Neural progenitor cell (in vitro differentiated cells): ENCODE measurements at regions not wholly inside any gene's neighbourhood (a gene's known extent, or its start where the extent isn't known, plus 50 kb on each side); places are given as distances from the start of the nearest gene placed in this dataset.

ENCODE experiments used
- EZH2 ChIP-seq: fragments of 200-600 bp; sonication (generic); IDR thresholded peaks from 2 replicates; pipeline ENCODE4 v1.6.1; 2017; ENCODE audit warnings: antibody characterized with exemption, mild to moderate bottlenecking, moderate library complexity
- EZH2phosphoT487 ChIP-seq: fragments of 200-600 bp; sonication (generic); IDR thresholded peaks from 2 replicates; pipeline ENCODE4 v1.6.1; 2017; ENCODE audit warnings: antibody characterized with exemption
- TF ChIP-seq, protein P1 (sequence below): fragments of 200-600 bp; sonication (generic); IDR thresholded peaks from 2 replicates; pipeline ENCODE4 v1.5.1; 2017; ENCODE audit warnings: antibody characterized with exemption, mild to moderate bottlenecking

DNA sequence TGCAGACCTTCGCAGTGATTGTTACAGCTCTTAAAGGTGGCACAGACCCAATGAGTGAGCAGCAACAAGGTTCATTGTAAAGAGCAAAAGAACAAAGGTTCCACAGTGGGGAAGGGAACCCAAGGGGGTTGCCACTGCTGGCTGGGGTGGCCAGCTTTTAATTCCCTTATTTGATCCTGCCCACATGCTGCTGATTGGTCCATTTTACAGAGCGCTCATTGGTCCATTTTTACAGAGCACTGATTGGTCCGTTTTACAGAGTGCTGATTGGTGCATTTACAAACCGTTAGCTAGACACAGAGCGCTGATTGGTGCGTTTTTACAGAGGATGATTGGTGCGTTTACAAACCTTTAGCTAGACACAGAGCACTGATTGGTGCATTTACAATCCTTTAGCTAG, 360.6 kb upstream of the DAB2 start:
- TF ChIP-seq, protein P1, sequence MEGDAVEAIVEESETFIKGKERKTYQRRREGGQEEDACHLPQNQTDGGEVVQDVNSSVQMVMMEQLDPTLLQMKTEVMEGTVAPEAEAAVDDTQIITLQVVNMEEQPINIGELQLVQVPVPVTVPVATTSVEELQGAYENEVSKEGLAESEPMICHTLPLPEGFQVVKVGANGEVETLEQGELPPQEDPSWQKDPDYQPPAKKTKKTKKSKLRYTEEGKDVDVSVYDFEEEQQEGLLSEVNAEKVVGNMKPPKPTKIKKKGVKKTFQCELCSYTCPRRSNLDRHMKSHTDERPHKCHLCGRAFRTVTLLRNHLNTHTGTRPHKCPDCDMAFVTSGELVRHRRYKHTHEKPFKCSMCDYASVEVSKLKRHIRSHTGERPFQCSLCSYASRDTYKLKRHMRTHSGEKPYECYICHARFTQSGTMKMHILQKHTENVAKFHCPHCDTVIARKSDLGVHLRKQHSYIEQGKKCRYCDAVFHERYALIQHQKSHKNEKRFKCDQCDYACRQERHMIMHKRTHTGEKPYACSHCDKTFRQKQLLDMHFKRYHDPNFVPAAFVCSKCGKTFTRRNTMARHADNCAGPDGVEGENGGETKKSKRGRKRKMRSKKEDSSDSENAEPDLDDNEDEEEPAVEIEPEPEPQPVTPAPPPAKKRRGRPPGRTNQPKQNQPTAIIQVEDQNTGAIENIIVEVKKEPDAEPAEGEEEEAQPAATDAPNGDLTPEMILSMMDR: no peak
- TF ChIP-seq EZH2: no peak
- TF ChIP-seq EZH2phosphoT487: no peak
